ENCODE measurements at regions not wholly inside any gene's neighbourhood (a gene's known extent, or its start where the extent isn't known, plus 50 kb on each side); places are given as distances from the start of the nearest gene placed in this dataset.

- TF ChIP-seq POLR2AphosphoS5 (IDR thresholded peaks at IDR 0.05) (no peak), CTCF (IDR thresholded peaks at IDR 0.05) (no peak)
Measured at GRCh38 chr1:184193451-184193850, 141.9 kb downstream of the TSEN15 start.

Data from suprapubic skin (tissue), 3 donors.